ELF-1 (cell line): ENCODE measurements at regions not wholly inside any gene's neighbourhood (a gene's known extent, or its start where the extent isn't known, plus 50 kb on each side); places are given as distances from the start of the nearest gene placed in this dataset.

Experiments used
- DNase-seq: peaks from one replicate; pipeline ENCODE4 v3.0.0-alpha.2; 2016; ENCODE audit warnings: low read depth, low spot score

DNA sequence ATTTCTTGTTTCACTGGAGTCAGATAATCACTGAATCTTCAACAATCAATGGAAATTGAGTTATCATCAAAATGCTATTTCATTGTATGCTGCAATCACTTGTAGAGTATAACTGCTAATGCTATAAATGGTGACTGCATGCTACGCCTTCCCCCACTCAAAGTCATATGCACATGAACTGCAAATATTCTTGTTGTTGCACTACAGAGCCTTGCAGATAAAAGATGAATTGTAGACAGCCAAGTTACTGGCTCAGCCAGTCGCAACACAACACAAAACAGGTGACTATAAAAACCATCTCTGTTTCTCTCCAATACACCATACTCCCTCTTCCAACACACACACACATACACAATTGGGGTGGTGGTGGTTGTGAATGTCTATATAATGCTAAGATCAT is 171.0 kb upstream of the HMGA2 start:
- no peak for DNase-seq

DNA sequence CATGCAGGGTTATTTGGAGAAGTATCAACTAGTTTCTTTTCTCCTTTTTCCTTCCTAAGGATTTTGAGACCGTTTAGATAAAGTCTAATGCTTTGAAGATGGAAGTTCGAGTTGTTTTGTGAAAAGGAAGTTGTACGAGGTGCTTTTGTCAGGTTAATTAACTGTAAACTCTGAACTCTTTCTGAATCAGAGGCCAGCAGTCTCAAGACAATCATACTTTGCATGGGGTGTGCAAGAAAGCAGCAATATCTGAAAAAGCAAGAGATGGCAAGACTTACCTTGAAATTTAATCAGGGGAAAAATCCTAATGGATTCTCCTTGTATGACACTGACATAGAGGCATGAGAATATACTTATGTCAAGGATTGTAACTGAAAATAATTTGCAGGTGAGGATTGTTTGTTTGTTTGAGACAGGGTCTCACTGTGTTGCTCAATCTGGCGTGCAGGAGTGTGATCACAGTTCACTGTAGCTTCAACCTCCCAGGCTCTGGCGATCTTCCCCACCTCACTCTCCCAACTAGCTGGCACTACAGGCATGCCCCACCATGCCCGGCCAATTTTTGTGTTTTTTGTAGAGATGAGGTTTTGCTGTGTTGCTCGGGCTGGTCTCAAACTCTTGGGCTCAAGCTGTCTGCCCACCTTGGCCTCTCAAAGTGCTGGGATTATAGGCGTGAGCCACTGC is 170.2 kb upstream of the HMGA2 start:
- no peak for DNase-seq

DNA sequence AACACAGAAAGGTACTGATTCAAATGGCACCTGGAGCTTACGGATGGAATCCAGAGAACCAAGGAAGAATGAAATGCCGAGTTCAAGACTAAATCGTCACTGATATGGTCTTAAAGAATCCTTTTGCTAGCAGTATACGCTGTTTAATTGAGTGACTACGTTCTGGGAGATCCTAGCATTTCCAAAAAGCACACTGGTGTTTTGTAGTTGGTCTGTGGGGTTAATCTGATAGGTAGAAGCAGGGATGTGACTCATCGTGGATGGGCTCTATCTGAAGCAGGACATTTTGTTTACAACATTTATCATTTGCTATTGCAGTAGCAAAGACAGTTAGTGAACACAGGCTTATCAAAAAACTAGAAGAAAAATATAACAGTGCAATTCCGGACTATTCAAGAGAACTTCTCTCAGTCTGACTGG is 169.2 kb upstream of the HMGA2 start:
- DNase-seq: no peak

DNA sequence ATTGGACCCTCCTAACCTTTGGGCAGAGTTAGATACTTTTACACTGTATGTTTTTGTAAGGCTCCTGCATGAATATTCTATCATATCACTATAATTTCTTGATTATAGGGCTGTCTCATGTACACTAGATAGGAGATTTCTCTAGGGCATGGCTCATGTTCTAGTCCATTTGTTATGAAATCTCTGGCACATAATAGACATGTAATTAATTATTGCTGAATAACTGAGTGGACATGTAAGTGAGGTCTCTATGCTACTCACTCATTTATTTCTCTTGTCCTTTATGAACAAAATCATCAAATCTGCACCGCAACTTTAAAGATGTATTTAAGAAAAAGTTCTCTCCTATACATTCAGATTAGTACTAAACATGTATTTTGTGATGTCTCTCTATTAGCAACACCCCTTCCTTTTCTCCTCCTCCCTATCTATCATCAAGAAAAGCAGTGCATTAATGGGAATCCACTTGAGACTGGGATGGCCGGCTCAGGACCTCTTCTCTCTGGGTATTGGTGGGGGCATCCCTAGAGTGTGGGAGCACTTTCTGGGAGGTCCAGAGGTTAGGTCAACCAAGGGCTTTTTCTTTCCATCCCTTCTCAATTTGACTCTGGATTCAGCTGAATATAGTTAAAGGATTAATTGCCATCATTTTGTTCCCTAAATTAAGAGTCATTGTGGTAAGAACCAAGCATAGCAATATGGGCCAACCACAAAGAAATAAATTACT is 168.0 kb upstream of the HMGA2 start:
- no peak for DNase-seq

DNA sequence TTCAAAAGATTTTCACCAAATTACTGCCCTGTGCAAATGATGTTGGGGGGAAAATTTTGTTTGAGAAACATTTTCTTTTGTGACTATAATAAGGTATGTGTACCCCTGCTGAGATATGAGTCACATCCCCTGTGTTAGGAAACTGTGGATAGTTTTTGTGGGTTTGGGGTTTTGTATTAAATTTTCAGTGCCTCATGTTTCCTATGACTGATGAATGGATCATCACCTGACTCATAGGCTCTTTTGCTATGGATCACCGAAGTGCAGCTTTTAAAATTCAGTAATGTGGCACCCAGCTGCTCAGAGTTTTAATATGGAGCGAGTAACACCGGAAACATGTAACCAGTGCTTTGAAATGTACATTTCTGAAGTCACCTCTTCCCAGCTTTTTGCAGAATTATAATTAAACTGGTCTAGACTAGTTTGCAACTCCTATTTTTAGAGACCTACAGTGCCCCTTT is 167.4 kb upstream of the HMGA2 start:
- no peak for DNase-seq

DNA sequence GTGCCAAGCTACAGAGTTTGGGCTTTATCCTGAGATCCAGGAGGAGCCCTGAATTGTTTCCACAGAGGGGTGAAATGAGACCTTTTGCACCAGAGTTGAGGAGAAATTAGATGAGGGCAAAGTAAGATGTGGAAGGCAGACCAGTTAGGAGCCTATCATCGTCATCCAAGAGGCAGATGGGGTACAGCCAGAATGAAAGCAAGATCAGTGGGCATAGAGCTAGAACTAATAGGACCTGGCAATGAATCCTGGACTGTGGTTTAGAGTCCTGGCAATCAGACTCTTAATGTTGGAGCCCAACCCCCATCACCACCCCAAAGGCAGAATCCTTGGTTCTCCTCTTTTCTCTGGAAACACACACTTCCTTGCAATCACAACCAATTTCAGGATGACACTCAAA is 166.6 kb upstream of the HMGA2 start:
- DNase-seq: no peak

DNA sequence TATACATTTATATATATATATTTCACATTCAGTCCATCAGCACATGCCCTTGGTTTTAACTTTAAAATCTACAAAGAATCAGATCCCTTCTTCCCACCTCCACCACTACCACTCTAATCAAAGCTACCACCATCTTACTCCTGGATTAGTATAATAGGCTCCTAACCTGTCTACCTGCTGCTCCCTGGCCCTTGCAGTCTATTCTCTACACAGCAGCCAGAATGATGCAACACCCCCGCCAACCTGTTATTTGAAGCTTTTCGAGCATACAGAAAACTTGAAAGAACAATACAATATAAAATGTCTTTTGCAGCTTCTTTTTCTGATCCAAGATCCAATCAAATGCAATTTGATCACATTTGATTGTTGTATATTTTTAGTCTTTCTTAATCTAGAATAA is 165.9 kb upstream of the HMGA2 start:
- DNase-seq: no peak

DNA sequence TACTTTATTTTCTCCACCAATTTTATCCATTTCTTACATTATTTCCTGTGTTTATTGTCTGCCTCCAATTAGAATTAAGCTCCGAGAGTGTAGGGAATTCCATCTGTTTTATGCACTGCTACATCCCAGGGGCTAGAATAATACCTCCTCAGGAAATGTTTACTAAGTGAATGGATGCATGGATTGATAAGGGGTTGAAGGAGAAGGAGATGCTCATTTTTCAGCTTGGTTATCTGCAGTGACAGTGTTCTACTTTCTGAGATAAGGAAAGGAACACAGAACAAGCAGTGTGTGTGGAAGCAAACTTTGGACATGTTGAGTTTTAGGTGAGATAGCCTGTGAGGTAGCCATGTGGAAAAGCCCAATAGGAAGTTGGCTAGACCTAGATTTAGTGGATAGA is 164.6 kb upstream of the HMGA2 start:
- DNase-seq: no peak

DNA sequence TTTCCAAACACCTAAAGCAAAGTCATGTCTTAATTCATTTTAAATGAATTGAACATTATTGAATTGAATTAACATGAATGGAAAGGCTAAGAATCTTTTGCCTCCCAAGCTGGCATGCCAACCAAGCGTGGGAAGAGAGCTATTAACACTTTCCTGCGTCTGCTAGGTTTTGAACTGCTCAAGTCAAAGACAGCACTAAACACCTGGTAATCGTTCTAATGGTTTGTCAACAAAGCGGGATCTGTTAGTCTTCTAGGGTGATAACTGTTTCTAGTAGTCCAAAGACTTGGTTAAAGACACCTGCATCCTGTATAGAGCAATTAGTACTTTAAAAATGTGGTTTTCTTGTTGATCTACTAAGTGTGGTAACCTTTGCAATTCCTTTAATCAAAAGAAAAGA is 164.2 kb upstream of the HMGA2 start:
- DNase-seq: no peak

DNA sequence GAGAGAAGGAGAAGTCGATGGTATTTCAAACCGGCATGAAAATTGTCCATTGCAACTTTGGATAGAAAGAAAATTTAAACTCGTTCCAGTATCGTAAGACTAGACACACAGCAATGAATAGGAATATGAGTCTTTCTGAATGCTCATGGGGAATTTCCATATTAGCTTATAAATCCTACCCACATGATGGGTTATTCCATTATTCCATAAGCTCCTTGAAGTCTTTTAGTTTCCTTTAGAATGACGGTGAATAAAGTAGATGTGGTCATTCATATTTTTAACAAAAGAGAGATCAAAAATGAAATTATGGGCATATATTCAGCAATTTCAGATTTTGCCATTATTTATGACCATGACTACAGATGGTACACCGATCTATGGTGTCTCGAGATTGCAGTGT is 163.4 kb upstream of the HMGA2 start:
- no peak for DNase-seq

DNA sequence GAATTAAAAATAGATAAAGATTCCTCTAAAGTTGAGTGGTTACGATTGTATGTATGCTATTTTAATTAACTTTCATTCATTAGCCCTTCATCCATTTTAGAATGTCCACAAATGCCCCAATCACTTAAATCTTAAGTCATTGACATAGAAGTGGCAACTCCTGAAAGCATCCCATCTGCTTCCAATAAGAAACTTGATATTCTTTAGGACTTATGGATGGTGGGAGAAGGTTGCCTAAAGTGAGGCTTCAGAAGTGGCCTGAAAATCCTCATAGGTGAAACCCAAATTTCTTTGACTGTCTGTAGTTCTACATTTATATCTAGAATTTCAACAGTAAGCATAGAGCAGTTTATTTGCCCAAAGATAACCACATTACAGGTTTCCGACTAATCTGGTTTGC is 161.7 kb upstream of the HMGA2 start:
- DNase-seq: no peak

DNA sequence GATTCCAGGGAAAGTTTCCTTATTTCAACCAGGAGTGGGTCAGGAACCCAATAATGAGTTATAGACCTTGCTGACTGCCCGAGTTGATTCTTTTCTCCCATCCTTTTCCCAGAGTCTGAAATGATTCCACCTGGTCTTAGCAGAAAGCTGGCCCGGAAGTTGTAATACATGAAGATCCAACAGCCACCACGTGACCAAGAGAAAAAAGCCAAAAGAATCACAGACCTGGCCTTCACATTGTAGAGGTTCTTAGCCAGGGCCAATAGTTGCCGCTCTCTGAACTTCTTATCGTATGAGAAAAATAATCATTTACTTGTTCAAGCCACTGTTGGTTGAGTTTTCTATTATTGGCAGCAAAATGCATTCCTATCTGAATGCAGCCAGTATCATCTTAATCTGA is 161.2 kb upstream of the HMGA2 start:
- no peak for DNase-seq

DNA sequence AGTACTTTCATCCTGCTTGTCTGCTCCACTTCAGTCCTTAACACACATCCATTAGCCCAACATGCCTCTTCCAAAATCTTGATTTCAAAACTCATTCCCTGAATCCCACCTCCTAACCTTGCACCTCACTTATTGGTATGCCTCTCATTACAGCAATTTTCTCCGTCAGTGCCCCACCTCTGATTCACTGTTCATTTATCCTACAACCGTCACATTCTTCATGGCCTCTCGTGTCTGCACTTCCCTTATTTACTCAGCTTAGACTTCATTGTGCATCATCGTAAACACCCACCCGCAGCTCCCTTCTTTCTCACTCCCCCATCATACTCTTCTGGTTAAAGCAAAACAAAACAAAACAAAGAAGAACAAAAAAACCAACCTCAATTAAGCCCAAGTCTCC is 160.6 kb upstream of the HMGA2 start:
- no peak for DNase-seq

DNA sequence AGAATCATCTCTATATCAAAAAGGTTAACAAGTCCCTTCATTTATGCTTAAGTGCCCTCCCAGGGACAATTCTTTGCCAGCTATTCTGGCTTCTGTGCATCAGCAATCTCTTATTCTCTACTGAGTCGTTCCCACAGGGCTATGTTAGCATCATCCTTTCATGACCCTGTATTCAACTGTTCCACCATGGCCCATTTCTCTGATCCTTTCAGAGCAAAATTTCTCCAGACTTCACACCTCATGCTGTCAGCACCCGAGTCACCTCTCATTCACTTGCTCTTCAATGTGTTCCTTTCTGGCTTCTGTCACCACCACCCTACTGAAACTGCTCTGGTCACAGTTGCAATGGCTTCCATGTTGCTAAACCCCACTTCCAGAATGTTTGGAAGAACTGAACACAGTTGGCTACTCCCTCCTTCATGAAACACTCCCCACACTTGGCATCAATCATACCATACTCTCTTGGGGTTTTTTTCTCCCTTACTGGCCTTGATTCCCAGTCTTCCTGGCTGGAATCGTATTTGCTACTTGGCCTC is 159.5 kb upstream of the HMGA2 start:
- no peak for DNase-seq

DNA sequence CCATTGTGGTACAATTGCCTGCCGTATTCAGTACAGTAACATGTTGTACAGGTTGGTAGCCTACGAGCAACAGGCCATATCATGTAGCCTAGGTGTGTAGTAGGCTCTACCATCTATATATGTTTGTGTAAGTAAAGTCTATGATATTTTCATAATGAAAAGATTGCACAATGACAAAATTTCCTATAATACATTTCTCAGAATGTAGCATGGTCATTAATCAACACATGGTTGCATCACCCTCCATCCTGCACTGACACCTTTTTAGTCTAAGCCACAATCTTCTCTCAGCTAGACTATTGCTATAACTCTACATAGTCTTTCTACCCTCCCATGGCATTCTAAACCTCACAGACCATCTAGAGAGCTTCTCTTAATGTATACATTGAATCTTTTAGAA is 158.5 kb upstream of the HMGA2 start:
- DNase-seq: no peak

DNA sequence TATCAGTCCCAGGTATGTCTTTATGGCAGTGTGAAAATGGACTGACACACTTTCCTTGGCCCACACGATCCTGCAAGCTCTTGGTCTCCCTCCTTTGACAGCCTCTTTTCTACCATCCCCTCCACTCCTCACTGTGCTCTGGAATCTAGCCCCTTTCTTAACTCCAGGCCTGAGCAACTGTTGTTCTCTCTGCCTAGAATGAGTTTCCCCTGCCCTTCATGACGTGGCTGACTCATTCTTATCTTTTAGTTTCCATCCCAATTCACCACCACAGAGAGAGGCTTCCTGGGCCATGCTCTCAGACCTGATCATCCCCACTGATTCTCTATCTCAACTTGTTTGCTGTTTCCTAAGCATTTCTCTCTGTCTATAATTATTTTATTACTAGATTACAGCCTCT is 157.4 kb upstream of the HMGA2 start:
- peak; percentile 4 for DNase-seq

DNA sequence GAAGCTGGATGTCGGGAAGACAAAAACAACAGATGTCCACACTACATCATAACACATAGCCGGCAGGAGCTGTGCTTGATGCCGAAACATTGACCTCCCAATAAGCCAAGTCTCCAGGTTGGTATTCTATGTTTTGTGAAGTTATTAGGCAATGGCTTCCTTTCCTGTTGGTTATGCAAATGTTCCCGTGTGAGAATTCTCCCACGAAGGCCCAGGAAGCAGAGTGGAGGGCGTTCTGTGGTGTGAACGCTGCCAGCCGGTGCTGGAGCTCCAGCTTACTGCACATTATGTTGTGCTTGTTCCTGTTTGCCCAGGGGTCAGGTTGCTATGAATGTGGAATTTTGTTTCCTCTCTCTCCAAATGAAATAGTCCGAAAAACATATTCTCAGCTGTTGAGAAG is 156.4 kb upstream of the HMGA2 start:
- DNase-seq: no peak

DNA sequence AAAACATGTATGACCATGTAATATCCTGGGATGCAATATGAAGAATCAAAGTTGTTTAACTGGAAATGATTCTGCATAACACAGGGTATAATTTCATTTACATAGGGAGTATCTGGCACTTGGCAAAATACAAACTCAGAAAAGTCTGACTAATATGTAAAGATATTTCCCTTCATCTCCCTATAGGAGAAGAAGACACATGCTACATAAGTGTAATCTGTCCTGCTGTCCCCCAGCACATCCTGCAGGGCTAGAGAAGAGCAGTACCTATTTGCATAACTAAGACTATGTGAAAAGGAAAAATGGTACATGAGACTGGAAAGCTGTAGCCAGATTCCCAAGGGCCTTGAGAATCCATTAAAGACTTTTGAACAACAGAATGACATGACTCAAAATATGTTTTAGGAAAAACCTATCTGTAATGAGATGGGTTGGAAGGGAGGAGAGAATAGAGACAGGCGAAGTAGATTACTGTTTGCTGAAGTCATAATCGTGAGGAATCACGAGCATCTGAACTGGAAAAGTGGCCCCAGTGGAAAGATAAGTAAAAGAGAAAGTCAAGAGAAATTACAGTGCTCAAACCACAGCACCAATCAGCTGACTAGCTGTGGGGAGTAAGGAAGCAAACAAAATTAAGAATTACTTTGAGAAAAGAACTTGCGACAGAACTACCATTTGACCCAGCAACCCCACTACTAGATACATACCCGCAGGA is 155.1 kb upstream of the HMGA2 start:
- no peak for DNase-seq

DNA sequence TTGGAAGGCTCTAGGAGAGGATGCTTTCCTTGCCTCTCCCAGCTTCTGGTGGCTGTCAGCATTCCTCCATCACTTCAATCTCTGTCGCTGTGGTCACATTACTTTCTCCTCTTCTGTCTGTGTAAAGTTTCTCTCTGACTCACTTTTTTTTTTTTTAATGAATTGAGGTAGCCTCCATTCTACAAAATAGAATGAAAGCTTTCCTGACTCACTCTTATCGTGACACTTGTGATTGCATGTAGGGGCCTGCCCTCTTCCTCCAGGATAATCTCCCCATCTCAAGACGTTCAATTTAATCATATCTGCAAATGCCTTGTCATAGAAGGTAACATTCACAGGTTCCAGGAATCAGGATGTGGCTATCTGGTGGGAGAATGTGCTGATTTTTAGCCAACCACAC is 153.5 kb upstream of the HMGA2 start:
- no peak for DNase-seq

DNA sequence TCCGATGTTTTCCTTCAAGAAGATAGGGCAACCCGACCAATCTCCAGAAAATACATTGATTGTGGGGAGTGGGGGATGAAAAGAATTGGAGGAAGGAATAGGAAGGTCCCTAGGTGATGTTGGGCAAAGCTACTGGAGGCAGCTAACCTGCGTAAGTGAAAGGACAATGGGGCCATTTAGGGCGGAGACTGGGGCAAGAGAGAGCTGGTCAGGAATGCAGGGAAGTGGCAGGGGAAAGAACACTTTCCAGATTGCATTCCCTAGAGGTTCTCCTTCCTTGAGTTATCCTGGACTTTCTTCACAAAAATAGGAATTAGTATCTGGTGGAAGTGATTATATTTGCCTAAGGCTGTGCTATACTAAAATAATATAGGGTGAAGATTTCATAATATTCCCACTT is 151.8 kb upstream of the HMGA2 start:
- no peak for DNase-seq

DNA sequence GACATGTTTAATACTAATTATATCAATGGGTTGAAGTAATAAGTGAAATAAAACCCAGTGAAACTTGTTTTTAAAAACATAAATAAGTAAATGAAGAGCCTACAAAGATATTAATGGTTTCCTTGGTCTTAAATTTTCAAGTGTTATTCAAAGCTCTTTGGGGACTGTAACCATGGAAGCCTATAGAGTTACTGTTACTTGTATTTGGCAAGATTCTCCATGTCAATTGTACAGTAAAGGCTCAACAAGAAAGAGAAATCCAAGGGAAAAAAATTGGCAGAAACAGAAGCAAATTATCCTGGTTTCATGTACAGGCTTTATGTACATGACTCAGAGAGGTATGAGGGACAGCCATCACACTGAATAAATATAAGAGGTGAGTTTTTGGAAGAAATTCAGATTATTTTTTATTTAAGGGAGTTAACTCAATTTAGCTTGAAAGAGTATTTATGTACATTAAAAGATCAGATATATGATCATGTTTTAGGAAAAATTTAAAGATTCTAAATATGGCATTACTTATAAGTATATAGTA is 151.1 kb upstream of the HMGA2 start:
- DNase-seq: no peak

DNA sequence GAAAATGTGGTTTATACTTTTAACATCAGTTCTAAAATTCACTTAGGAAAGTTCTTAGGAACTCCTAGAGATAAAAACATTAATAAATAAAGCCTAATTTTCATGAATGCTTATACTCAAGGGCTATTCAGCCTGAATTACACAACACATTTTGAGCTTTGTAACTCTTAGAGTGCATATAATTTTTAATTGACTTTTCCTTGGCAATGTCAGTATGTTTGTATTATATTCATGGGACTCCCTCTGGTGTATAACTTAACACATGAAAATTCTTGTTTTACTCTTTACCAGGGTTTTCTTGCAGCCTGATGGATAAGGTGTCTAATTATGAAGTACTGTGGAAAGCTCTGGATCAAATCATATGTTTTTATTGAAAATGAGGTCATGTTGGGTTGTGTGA is 150.6 kb upstream of the HMGA2 start:
- no peak for DNase-seq
